C4-2B (cell line): ENCODE measurements at regions not wholly inside any gene's neighbourhood (a gene's known extent, or its start where the extent isn't known, plus 50 kb on each side); places are given as distances from the start of the nearest gene placed in this dataset.

Experiments
- H3K27ac ChIP-seq: fragments of 450-650 bp; 2 replicates; pipeline ENCODE4 v1.5.1; 2017
- ZFX ChIP-seq: fragments of 450-650 bp; IDR thresholded peaks from 2 replicates; pipeline ENCODE4 v1.6.1; 2017
- TF ChIP-seq, protein P1 (sequence below): fragments of 450-650 bp; conservative IDR thresholded peaks from 2 replicates; pipeline ENCODE4 v1.5.1; 2017; ENCODE audit warnings: mild to moderate bottlenecking

DNA sequence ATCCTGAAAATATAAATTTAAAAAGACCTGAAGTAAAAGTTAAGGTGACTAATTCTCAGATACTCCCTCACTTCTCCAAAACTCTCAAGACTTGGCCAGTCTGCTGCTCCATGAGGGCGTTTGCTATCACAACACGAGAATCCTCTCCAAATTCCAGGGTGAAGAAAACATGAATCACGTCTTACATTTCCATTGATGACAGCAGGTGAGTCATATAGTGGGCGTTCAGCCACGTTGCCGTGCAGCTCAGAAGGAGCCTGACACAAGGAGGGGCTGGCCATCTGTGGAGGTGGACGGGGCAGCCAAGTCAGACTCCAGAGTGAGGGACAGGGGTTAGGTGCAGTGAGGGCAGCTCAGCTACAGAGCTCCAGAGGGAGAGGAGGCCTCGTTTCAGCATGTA is 555.1 kb upstream of the ADAMTS16 start:
- no peak overlapping the region for H3K27ac ChIP-seq
- TF ChIP-seq, protein P1, sequence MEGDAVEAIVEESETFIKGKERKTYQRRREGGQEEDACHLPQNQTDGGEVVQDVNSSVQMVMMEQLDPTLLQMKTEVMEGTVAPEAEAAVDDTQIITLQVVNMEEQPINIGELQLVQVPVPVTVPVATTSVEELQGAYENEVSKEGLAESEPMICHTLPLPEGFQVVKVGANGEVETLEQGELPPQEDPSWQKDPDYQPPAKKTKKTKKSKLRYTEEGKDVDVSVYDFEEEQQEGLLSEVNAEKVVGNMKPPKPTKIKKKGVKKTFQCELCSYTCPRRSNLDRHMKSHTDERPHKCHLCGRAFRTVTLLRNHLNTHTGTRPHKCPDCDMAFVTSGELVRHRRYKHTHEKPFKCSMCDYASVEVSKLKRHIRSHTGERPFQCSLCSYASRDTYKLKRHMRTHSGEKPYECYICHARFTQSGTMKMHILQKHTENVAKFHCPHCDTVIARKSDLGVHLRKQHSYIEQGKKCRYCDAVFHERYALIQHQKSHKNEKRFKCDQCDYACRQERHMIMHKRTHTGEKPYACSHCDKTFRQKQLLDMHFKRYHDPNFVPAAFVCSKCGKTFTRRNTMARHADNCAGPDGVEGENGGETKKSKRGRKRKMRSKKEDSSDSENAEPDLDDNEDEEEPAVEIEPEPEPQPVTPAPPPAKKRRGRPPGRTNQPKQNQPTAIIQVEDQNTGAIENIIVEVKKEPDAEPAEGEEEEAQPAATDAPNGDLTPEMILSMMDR = no peak
- no peak for TF ChIP-seq ZFX

GRCh38 chr5:4613440-4613839 is 526.7 kb upstream of the ADAMTS16 start:
- TF ChIP-seq, protein P1 = no peak
- no peak for TF ChIP-seq ZFX
- no peak overlapping the region for H3K27ac ChIP-seq

DNA sequence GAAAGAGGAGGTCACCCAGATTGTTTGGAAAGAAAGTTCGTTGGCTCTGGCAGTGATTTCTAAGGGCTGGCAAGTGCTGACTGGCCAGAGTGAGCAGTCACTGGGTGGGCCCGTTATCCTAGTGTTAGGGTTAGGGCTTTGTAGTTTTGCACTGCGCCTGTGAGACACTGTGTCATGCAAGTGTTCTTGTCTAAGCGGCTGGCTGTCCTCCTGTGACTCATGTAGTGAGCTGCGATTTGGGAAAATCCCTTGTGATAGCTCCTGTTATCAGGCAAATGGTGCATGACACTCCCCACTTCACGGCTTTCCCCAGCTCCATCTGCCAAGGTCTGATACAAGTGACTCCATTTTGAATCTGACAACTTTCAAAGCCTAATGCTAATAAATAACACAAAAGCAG is 526.0 kb upstream of the ADAMTS16 start:
- H3K27ac ChIP-seq = no peak overlapping the region
- TF ChIP-seq, protein P1 = no peak
- TF ChIP-seq ZFX = no peak

- peak overlapping the region; percentile 49; the same call in 1 of the 2 replicates for H3K27ac ChIP-seq
These were observed 524.8 kb upstream of the ADAMTS16 start for GRCh38 chr5:4615369-4615768.

GRCh38 chr5:4625206-4625896 is 514.8 kb upstream of the ADAMTS16 start:
- TF ChIP-seq ZFX = no peak
- TF ChIP-seq, protein P1 = no peak
- no peak overlapping the region for H3K27ac ChIP-seq

- TF ChIP-seq, protein P1 = no peak
- no peak overlapping the region for H3K27ac ChIP-seq
These were observed 513.0 kb upstream of the ADAMTS16 start for GRCh38 chr5:4627131-4627530.

DNA sequence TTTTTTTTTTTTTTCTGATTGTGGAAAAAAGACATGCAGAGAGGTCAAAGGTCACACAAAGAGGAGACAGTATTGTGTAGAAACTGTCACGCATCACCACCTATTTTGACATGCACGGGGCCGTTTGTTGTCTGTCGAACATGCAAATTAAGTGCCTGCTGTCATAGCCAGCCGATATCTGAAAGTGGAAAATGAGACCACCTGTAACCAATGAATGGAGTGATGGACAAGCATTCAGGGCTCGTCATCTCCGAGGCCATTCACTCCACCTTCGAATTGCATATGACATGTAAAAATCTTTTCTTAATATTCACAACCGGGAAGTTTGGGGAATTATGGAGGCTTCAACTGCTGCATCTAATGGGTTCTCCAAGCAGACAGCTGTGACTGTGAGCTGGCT is 512.2 kb upstream of the ADAMTS16 start:
- no peak overlapping the region for H3K27ac ChIP-seq
- TF ChIP-seq ZFX = no peak
- TF ChIP-seq, protein P1 = no peak
